GM19395 (cell line): ENCODE measurements at regions not wholly inside any gene's neighbourhood (a gene's known extent, or its start where the extent isn't known, plus 50 kb on each side); places are given as distances from the start of the nearest gene placed in this dataset.

Experiments
- ATAC-seq: cut with Tn5 transposase; IDR thresholded peaks from one replicate; pipeline ENCODE4 v1.9.1; 2021; ENCODE audit warnings: mild to moderate bottlenecking, moderate library complexity; ENCODE audit not compliant: unreplicated experiment

DNA sequence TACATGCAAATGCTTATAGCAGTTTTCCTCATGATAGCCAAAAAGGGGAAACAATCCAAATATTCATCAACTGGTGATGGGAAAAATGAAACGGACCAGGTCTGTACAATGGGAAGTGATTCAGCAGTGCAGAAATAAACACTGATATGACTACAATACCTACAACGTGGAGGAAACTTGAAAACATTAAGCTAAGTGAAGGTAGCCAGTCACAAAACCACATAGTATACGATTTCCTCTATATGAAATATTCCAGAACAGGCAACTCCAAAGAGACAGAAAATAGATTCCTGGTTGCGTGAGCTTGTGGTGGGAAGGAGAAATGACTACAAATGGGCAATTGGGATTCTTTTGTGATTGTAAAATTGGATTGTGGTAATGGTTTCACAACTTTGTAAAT lies 263.1 kb upstream of the PITRM1 start:
- ATAC-seq: no peak

DNA sequence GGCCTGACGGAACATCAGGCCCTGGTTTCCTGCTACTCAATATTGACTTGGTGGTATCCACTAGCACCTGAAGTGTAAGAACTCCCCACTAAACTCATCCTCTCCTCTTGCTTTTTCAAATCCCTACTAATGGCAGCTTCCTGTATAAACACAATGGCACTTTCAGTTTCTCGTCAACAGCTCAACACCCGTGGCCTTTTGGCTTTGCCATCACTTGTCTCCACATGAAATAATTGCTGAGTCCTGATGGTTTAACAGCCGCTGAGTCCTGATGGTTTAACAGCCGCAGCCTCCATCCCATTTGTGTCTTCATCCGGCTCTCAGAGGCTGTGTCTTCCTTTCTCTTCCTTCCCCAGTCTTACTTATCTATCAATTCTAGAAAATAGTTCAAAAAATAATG lies 261.4 kb upstream of the PITRM1 start:
- ATAC-seq: no peak

DNA sequence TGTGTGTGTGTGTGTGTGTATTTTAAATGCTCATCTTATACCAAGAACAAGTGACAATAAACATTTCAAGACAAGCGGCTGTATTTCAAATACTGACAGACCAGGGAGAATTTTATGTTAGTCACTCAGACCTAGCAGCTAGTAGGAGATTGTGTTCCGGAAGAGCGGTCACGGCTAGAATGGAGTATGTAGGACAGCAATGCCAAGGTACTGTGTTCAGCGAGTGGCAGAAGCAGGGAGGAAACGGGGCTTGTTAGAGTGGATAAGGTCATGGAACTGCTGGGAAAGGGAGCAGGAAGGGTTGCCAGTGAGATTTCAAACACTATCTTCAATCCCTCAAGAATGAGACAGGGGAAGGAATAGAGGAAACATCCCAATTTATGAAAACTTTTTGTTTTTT lies 260.5 kb upstream of the PITRM1 start:
- no peak for ATAC-seq

DNA sequence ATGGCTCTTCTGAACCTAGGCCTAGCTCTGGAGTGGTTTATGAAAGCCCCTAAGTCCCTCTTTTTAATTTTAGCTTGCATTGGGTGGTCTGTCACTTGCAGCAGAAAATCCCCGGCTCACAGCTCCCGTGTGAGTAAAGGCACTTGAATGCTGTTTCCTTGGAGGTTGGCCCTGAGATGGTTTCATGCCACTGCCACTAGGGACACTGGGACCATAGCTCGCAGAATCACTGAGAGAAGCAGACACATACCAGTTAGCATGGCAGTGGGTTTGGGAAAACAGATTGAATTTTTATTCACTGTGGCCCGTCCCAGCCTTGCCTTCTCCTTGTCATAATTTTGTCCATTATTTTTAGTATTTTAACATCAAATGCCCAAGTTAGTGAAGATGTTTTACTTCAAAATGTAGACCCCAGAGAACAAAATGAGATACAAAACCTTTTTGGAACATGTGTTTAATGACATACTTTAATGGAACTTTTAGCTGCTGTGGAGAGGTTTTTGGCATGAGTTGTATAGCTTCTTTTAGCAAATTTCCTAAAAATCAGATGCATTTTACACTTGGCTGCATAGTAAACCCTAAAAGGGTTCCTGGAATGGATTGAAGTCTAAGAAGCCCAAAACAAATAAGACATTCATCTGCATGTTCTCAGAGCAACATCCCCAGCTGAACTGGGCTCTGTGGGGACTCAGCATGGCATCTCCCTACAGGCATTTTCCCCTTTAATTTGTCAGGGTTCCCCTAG lies 259.7 kb upstream of the PITRM1 start:
- no peak for ATAC-seq

DNA sequence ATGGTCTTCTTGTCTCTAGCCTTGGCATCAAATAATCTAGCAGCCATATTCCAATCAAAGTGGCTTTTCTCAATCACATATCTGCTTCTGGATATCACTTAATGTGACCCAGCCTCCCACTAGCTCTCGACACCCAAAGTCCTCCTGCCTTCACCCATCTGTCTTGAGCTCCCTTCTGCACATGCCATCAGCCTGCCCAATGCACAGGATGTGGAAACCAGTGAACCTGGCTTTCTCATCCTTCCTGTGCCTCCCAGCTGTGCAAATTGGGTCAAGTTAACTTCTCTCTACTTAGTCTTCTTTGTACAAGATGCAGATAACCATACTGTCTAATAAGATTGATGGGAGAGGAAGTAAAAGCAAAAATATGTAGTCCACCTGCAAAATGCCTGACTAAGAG lies 257.9 kb upstream of the PITRM1 start:
- no peak for ATAC-seq

DNA sequence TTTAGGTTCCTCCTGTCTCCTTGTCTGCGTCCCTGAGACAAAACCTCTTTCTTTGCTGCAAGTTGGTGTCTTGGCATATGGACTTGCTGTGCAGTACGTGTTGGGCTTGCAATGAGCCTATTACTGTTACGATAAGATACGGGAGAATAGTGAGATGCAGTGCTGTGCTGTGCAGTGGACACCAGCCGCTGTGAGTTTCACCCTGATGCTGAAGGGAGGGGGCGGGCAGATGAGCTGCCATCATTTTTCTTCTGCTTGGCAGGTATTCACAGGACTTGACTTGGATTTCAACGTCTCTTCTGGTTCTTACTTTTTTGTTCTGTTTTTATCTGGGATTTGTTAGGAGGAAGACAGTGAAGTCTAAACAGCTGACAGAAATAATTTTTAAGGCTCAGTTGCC lies 257.1 kb upstream of the PITRM1 start:
- no peak for ATAC-seq

DNA sequence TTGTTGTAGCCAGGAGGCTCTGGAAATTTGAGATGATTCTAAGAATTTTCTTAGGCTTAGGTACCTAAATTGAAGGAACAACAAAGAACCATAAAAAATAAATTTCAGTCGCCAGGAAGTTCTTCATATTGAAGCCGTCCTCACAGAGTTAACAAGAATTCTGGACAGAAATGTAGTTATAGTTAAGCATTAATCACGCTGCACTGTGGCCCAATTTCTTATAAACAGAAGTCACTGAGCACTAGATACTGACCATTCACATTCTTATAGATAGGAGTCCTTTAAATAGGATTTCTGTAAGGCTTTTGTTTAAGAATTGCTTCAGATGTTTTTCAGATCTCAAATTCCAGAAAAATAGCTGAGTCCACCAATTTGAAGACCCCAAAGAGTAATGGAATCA lies 256.2 kb upstream of the PITRM1 start:
- no peak for ATAC-seq

DNA sequence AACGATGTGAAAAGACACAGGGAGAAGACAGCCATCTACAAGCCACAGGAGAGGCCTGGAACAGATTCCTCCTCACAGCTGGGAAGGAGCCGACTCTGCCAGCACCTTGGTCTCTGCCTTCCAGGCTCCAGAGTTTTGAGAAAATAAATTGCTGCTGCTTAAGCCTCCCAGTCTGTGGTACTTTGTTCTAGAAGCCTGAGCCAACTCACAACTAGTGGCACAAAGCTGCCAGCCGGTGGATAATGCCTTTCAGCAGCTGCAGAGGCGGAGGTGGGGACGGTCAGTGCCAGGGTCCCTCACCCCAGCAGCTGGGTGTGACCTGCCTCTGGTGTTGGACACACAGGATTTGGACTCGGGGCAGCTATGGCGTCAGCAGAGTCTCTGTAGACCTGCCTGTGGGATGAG lies 255.4 kb upstream of the PITRM1 start:
- ATAC-seq: no peak

DNA sequence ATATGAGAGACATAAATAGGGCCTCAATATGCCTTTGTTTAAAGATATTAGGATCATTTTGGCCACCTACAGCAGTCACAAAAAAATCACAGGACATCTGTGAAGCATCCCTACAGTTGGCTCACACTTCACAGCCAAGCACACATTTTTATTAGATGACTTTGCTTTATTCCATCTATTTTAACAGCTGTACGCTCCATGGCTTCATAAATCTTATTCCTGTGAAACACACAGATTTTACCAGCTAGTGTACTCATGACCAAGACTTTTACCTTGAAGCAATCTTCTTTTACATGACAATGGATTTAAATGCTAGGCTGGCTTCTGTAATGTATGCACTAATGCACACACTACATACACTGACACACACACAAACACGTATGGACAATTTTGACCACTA lies 254.8 kb upstream of the PITRM1 start:
- ATAC-seq: no peak

DNA sequence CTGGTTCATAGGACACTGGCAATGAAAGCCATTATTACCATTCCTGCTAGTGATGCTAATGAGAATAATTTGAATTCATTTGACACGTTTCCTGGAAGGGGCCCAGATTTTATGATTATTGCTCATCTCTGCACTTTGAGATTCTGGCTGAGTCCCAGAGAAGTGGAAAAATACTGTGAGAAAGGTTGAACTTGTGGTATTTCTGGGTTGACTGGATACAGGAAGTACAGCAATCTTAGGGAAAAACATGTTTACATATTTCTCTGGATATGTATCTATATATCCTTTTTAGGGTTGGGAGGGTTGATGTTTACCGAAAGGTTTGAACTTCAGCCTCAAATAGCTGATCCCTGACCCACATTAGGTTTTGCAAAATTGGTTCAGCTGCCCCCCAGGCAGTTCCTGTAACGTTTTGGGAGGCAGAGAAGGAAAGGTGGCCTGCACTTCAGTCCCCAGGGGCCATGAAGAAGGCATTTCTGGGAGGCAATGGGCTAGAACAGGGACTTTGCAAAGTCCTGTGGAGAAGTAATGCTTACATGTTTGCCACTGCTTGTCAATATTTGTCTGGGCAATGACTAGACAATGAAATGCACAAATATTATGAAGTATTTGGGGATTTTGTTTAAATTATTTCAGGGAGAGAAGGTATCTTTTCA lies 253.7 kb upstream of the PITRM1 start:
- ATAC-seq: no peak

DNA sequence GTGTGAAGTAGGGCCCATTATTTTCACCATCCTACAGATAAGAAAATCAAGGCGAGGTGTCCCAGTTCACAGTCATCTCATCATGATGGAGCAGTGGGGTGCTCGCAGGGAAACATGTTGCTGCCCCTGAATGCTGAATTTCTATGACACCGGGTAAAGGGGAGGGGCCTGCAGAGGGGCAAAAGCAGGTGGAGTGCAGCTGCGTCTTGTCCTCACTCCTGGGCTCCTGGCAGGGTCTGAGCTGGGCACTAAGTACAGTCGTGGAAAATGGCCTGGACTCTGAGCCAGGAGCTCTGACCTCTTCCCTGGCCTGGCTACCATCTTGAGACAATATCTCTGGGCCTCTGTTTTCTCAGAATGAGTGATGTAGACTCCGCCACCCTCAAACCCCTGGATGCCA lies 253.1 kb upstream of the PITRM1 start:
- ATAC-seq: no peak

DNA sequence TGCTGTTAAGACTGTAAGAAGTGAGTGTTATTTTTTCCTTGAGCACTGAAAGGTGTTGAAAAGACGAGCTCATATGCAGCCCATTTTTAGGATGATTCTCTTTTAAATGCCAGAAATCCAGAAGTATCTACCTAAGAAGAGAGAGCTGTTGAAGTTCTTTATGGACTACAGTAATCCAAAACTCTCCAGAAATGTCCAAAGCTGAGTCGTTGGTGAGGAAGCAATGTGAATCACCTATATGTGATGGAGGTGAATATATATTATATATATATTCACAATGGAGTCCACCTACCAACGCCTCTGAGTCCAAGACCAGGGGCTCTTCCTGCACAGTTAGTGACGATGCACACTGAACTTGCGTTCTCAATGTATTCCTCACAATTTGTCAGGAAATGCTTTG lies 252.7 kb upstream of the PITRM1 start:
- ATAC-seq: no peak

DNA sequence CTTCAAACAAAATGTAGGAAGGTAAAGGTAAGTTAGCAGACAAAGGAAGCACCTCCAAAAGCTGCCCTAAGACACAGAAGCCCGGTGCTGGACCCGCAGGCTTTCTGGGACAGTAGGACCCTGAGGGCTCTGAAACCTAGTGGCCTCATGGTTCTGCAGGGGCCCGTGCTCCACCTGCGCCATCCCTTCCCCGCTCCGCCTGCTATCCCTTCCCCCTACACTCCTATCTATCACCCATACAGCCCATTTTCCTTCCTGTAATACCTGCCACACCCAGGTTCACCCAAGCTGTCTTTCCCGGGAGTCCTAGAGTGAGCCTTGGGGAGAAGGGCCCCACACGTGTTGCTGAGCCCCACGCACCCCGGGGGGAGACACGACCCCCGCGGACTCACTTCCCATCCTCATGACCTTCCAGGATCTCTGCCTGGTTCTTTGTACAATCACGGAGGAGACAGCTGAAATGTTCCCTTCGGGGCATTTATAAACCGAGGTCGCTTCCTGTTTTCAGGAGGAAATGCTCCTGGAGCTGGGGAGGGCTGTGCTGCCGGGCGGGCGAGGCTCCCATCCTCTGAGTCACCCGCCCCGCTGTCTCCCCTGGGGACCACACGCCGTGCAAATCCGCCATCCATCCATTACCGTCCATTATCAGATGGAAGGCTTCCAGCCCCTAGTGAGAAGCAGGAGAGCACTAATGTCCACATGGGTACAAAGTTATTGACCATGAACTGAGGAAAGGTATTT lies 251.7 kb upstream of the PITRM1 start:
- no peak for ATAC-seq

DNA sequence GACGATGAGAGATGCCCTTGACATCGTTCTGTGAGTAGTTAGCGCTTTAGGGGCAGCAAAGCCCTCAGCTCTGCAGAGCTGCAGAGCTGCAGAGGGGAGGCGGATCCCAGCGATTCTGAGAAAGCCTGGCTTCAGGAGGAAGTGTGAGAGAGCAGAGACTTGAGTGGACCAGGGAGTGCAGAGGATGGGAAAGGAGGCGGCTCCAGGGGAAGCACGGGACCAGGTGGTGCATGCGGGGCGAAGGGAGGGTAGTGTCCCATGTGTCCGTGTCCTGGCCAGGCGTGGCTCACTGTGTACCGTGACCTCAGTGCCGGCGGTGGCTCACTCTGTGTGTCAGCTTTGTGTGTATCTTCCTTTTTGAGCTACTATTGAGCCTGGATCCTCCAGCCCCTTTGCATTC lies 250.8 kb upstream of the PITRM1 start:
- ATAC-seq: no peak

DNA sequence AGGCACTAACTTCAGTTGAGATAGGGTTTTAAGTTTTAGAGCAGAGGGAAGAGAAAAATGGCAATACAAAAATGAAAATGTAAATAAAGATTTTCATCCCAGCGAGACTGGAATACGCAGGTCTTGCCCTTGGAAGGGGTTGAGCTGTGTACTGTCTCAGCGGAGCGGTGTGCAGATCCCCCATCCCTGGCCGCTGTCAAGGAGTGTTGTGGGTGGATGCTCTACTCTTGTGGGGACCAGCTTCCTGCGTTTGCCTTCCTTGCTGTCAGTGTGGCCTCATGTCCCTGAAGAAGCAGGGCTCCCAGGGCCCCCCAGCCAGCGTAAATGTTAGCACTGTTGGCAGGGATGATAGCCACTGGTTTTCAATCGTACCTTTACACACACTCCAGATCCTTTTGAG lies 249.7 kb upstream of the PITRM1 start:
- no peak for ATAC-seq

DNA sequence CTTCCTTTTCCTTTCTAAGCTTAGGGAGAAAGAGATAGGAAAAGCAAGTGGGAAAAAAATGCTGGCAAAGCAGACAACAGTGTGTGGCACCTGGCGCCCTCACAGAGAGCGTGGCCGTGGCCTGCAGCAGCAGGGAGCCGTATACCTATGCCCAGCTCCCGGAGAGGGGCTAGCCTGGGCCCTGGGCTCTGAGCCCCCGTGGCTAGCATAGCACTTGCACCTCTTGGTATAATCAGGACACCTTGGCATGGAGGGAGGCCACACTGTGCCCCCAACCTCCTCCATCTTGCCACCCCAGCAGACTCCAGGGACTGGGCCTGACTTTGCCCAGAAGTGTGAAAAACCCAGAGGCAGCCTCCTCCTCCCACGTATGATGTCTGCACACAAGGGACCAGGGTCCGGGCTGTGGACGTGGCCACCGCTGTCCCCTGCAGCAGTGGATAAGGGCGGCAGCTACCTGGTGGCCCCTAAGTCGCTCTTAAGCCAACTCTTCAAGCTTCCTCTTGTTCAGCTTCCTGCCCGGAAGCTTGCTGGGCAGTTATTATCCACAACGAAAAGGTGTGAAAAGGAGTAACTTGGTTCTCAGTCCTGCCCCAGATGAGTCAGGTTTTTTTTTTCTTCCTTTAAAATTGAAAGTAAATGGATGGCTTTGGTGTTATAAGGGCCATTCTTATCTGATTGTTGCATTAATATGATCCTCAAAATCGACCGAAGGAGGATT lies 249.1 kb upstream of the PITRM1 start:
- ATAC-seq: no peak

DNA sequence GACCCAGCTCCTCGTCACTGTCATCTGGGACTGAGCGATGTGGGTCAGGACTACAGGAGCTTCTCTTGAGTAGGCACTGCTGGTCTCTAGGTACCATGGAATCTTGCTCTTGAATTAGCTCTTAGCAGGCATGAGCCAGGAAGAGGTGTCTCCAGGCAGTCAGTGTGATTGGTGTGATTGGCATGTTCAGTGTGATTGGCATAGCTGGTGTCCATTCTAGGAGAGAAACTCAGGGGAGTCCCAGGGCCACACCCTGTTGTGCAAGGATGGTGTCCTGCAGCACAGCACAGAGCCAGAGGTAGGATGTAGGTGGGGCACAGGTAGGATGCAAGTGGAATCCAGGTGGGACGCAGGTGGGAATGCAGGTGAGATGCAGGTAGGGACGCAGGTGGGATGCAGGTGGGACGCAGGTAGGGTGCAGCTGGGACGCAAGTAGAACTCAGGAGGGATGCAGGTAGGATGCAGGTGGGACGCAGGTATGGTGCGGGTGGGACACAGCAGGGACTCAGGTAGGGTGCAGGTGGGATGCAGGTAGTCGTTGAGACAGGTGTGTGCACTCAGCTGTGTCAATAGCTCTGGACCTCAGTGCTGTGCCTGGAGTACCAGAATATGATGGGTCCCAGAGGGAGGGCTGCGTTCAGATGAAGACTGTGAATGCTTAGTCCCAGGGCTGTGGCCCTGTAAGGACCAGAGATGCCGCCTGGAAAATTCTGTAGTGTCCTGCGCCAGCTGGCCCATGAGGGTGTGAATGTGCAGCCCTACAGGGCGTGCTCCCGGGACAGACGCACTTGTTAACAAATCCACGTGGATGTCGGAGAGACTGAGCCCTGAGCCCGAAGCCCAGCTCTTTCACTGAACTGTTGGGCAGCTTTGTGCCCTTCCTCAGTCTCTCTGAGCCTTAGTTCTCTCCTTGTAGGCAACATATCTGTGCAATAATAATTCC lies 248.2 kb upstream of the PITRM1 start:
- ATAC-seq: no peak

DNA sequence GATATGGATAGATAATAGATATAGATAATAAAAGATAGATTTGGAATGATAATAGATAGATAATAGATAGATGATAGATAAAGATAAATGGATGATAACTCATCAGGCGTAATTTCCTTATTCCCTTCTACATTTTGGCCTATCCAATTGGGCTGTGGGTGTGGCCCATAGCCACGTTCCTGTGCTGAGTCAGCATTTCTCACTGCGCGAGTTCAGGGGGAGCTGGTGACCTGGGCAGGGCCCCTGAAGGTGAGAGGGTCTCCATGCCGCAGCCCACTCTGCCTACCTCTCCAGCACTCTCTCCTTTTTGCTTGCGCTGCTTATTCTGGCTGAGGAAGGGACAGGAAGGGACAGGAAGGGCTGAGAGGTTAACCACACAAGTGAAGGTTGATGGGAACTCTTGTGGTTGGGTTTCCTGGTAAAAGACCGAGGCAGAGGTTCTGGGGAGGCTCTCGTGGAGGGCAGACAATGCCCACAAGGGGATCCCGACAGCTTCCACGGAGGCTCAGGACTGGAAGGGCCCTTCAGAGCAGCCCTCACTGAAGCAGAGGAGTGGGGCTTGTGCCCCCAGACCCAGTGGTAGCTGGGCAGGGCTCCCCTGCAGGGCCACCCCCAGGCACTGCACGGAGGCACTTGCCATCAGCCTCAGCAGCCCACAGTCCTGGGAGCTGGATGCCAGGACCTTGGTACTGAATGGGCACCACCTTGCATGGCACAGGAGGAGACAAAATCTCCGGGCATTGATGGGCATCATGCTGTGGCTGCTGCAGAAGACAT lies 247.3 kb upstream of the PITRM1 start:
- no peak for ATAC-seq

DNA sequence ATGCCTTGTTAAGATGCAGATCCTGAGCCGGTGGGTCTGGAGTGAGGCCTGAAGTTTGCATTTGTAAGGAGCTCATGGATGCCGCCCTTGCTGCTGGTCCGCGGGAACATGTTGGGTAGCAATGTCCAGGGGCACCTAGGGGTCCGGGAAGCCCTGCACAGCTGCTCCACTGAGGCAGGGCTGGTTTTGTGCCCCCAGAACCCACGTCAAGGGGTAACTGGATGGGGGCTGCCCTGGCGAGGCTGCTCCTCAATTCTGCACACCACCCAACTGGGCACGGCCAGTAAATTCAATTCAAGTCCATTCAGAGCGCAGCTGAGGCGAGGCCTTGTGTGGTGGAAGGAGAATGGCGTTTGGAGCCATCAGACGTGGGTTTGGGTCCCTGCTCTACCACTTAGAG lies 246.3 kb upstream of the PITRM1 start:
- no peak for ATAC-seq
